ENCODE measurements at regions not wholly inside any gene's neighbourhood (a gene's known extent, or its start where the extent isn't known, plus 50 kb on each side); places are given as distances from the start of the nearest gene placed in this dataset.

- DNase-seq, result peak in 2 of 3 donors; percentile 46 to 68
Observed at GRCh38 chr18:43876748-43877147, 599.5 kb upstream of the SYT4 start.

DNA sequence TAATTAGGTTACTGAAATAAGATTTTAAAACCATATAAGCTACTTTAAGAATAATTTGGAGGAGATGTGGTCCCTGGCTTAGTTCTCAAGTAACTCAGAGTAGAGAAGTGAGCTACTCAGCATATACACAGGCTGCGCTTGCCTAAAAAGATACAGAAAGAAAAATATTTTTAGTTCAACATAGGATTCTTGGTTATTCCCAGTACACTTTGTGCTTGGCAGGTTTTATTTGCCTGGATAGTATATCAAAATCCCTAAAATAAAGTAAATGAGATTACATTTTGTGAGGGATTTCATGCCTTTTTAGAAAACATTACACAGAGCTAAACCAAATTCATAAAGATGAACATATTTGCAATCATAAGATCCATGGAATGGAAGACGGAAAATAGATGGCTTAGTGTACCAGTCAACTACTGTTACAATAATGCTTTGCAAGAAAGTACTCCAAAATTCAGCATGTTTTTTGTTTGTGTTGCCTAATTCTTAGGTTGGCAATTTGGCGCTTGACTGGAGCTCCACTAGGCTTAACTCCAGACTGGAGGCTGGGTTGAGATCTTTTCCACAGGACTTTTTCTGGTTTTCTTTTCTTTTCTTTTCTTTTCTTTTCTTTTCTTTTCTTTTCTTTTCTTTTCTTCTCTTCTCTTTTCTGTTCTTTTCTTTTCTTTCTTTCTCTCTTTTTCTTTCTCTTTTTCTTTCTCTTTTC, 600.5 kb upstream of the SYT4 start:
- peak in 1 of 3 donors; percentile 60 for DNase-seq

DNA sequence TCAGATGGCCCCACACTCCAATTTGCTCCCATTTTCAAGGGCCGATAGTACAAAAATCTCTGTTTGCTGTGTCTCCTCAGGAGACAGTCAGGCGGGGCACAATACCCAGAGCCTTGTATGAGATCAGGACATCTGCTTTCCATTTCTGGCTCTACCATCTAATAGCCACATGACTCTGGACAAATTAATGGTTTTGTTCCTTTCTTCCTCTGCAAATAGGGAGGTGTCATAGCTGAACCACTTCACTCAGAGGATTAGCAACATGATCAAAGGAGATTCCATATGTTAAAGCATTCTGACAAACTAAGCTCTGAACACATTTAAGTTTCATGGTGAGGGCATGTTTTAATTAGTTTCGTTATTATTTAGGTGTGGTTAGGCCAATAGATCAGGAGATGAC, 602.1 kb upstream of the SYT4 start:
- peak in 1 of 3 donors; percentile 54 for DNase-seq

GRCh38 chr18:43882358-43883055, 605.2 kb upstream of the SYT4 start:
- peak in 1 of 3 donors; percentile 37 for DNase-seq

- no peak for DNase-seq
Observed at GRCh38 chr18:43883886-43884285, 606.6 kb upstream of the SYT4 start.

DNA sequence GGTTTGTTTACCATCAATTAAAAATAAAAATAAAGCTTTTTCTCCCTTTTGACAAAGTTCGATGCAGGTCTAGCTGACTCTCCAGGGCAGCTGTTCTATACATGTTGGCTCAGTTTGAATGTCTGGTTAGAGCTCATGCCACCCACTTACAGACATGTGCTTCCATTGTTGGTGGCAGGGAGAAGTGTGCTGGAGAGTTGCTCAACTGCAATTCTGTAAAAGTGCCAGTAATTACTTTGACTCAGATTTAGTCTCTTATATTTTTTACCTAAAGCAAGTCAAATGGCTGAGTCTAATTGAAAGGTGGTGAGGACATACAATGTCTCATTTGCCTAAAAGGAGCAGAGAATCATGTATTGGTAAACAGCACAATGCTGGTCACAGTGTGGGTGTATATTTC, 609.1 kb upstream of the SYT4 start:
- DNase-seq, result no peak

GRCh38 chr18:43887491-43887890, 610.2 kb upstream of the SYT4 start:
- no peak for DNase-seq

DNA sequence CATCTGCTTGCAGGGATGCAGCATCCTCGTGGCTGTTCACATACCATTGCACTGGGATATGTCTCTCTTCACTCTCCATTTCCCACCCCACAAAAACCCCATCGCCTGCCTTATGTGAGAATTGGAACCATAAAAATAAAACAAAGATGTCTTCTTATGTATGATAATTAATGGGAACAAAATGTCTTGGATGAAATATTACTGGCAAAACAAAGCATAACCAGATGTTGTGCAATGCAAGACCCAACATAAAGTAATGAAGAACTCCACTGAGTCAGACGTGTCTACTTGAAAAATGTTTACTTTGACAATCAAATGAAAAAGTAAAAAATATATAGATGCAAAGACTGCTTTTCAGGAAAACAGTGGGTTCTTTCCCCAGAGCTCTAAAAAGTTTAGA, 611.3 kb upstream of the SYT4 start:
- DNase-seq, result peak in 2 of 3 donors; percentile 52 to 82

DNA sequence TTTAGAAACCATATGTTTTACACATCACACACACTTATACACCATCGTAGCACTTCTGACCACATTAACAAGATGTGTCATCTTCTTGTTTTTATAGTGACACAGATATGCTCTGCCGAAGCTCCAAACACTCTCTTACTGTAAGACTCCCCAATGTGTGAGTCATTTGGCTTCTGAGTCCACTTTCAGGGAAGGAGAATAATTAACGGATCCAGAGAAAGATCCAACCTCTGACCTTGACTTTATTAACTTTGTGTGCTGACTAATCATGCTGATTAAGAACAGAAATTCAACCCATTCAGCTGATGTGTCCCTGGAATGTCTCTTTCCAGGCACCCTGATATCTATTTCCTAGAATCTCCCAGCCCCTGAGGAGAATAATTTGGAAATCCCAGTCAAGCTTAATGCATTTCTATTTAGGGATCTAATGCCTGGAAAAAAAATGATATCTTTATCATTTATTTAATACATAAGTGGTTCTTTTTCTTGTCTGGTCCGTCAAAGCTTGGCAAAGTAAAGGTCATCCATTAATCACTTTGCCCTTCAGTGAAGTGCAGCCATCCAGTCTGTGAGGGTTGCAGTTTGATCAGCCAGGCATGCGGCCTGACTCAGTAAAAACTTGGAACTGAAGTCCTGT, 615.8 kb upstream of the SYT4 start:
- peak in 1 of 3 donors; percentile 91 for DNase-seq

DNA sequence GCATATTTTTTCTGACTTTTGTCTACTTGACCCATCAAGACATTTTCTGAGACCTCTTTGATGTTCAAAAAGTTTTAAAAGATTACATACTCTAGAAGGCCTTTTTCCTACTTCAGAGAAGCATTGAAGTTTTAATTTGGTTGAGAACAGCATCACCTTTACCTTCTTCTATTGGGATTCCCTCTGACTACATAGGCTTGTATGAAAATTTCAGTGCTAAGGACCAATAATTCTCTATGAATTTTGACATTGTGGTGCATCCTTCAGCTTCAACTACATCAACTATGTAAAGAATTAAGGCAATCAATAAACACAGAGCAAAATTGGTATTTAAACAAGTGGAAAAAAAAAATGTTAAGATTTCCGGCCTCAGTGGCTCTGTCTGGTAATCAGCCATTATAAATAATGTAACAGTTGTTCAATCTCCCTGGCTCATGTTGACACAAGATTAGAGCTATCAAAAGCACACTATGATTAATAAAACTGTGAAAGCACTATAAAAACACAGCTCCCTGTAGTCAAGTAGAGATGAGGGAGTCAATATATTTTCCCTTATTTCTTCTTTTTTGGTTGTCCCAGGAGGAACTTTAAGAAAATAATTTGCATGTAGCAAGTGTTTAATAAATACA, 627.0 kb upstream of the SYT4 start:
- DNase-seq, result no peak

- DNase-seq, result no peak
Observed at GRCh38 chr18:43914018-43914417, 636.7 kb upstream of the SYT4 start.

GRCh38 chr18:43916984-43917383, 639.7 kb upstream of the SYT4 start:
- DNase-seq, result no peak

DNA sequence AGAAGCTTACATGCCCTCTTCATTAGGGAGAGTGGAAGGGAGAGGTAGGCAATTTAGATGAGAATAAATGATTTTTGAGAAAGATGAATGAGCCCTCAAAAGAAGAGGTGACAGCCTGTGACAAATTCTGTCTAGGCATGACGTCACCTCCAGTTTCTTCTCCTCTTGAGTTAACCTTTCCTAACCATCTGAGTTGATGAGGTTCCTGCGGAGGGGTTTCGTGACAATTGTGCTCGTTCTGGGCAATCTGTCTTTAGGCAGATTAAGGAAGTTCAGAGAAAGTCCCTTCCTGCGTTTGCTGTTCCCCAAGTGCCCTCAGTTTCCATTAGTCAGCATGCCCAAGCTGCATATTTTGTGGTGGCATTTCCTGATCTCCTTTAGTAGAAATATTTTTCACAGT, 640.2 kb upstream of the SYT4 start:
- no peak for DNase-seq

DNA sequence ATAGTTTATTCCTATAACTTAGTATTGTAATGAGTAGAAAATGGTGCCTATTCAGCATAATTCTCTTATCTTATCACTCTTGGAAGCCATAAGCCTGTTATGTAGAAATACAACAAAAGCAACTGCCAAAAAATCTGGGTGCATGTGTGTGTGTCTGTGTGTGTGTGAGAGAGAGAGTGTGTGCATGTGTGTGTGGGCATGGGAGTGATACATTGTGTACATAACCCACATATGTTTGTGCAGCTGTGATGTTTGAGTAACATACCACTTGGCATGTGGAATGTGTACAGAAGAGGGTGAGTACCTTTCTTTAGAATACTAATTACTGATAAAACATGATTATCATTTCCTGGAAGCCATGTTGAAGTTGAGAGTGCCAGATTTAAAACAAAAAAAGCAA, 642.3 kb upstream of the SYT4 start:
- no peak for DNase-seq

DNA sequence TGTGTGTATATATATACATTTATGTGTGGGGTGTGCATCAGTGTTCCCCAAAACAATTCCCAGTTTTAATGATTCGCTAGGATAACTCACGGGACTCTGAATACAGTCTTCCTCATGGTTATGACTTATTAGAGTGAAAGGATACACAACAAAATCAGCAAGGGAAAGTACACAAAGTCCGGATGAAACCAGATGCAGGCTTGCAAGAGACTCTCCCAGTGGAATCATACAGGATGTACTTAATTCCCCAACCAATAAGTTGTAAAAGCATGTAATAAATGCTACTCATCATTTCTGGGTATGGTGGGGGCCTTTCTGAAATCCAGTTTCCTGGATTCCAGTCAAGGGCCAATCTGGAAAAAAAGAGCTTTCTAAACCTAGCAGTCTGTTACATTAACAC, 654.1 kb upstream of the SYT4 start:
- DNase-seq, result peak in 1 of 3 donors; percentile 69

DNA sequence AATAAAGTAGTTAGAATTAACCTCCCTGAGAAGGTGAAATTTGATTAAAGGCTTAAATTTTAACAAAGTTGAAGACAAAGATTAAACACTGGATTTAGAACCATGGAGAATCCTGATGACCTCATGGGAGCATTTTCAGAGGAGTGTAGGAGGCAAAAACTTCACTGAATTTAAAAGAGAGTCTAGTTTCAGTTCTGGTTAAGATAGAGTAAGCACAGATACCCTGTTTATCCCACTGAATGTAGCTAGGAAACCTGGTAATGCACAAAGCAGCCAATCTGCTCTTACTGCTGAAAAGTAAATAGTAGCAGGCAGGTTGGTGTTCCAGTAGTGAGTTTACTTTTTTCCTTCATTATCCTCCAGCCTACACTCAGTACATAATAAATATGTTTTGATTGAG, 654.9 kb upstream of the SYT4 start:
- DNase-seq, result no peak

GRCh38 chr18:43933177-43933576, 655.9 kb upstream of the SYT4 start:
- no peak for DNase-seq

DNA sequence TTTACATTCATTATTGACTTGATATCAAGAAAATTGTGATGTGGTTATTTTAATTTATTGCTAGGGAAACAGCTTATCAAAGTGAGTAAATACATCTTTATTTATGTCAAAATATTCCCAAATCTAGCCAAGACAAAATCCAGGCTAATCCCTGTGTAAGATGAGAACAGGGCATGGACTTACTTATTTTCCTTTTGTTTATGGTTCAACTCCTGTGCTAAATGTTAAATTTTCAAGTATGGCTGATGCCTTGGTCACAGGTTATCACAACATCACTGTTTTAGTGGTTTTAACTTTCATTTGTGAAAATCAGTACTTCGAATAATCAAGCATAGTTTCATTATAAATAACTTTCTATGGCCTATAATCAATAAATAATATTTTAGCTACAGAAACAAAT, 657.0 kb upstream of the SYT4 start:
- DNase-seq, result no peak

GRCh38 chr18:43934781-43935471, 657.6 kb upstream of the SYT4 start:
- peak; percentile 49 to 75 (median 61) for DNase-seq

- no peak for DNase-seq
Observed at GRCh38 chr18:43936176-43936575, 658.9 kb upstream of the SYT4 start.

GRCh38 chr18:43949291-43949690, 672.0 kb upstream of the SYT4 start:
- no peak for DNase-seq

DNA sequence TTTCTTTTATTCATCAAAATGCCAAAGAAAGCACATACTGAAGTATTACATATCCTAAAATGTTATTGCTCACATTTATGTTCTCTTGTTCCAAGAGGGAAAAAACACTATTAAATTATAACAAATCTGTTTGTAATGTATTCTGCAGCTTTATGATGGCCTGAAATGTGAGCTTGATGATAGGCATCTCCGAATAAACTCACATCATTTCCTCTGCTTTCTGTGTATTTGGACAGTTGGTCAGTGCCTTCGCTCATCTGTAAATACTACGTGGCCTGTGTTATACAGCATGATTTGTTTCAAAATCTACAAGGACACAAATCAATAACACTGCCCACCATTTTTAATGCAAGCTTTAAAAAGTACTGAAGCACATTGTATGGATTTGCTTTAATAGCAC, 672.8 kb upstream of the SYT4 start:
- DNase-seq, result no peak
